GM10248 (cell line): ENCODE measurements at regions not wholly inside any gene's neighbourhood (a gene's known extent, or its start where the extent isn't known, plus 50 kb on each side); places are given as distances from the start of the nearest gene placed in this dataset.
A peak's percentile ranks its signal among the peaks of the same experiment; 100 is the strongest.

Experiments used
- CTCF ChIA-PET: fragments of 300-600 bp; sonication (Branson Sonifier 250); formaldehyde crosslinking; extraction: SDS; loops from one replicate; lab custom pipeline; 2021; ENCODE audit warnings: antibody characterized with exemption; lab: Yijun Ruan, JAX
- POLR2A ChIA-PET: fragments of 350-650 bp; sonication (Branson Sonifier 250); formaldehyde crosslinking; extraction: SDS; loops from one replicate; lab custom pipeline; 2020; ENCODE audit warnings: antibody characterized with exemption; lab: Yijun Ruan, JAX
- DNase-seq: peaks from one replicate; pipeline ENCODE4 v3.0.0; 2012; ENCODE audit errors: extremely low spot score
- TF ChIP-seq, protein P1 (sequence below): IDR thresholded peaks from 2 replicates; pipeline ENCODE4 v1.5.1; 2012; ENCODE audit warnings: mild to moderate bottlenecking, low read depth; ENCODE audit errors: extremely low read depth, missing control alignments, control extremely low read depth

DNA sequence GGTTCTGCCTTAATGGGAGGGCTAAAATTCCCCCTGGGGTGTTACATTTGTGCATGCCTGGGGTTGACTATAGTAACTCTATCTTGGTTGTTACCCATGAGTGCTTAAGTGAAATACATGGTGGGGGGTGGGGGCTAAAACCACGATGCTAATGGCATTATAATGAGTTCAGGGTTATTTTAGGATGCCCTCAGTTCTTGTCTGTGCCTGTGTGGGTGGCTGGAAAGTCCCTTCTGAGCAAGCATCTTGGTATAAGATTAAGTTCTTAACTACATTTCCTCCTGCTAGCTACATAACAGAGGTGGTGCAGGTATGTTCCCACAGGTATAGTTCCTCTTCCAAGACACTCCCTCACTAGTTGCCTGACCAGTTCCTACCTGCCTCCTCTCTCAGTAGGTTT, 822.3 kb downstream of the LRFN5 start:
- POLR2A ChIA-PET, result no interaction called here
- TF ChIP-seq, protein P1, sequence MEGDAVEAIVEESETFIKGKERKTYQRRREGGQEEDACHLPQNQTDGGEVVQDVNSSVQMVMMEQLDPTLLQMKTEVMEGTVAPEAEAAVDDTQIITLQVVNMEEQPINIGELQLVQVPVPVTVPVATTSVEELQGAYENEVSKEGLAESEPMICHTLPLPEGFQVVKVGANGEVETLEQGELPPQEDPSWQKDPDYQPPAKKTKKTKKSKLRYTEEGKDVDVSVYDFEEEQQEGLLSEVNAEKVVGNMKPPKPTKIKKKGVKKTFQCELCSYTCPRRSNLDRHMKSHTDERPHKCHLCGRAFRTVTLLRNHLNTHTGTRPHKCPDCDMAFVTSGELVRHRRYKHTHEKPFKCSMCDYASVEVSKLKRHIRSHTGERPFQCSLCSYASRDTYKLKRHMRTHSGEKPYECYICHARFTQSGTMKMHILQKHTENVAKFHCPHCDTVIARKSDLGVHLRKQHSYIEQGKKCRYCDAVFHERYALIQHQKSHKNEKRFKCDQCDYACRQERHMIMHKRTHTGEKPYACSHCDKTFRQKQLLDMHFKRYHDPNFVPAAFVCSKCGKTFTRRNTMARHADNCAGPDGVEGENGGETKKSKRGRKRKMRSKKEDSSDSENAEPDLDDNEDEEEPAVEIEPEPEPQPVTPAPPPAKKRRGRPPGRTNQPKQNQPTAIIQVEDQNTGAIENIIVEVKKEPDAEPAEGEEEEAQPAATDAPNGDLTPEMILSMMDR, result no peak
- CTCF ChIA-PET, result no interaction called here
- peak; percentile 5 for DNase-seq

DNA sequence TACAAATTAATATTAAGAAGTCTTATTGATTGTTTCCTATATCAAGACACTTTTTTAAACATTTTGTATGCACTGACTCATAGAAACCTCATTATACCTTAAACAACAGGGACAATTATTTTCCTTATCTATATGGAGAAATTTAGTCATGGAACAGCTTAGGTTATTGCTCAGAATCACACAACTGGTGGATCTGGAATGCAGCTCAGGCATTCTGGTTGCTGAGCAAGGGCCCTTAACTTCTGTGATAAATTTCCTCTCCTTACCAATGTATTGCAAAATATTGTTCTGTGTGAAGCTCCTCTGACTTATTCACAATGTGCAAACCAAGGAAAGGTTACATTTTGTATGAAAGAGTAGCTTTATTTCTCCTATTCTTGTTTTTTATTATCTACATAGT, 817.8 kb downstream of the LRFN5 start:
- ChIA-PET POLR2A (no interaction called here), CTCF (no interaction called here)
- TF ChIP-seq, protein P1, result no peak
- no peak for DNase-seq

DNA sequence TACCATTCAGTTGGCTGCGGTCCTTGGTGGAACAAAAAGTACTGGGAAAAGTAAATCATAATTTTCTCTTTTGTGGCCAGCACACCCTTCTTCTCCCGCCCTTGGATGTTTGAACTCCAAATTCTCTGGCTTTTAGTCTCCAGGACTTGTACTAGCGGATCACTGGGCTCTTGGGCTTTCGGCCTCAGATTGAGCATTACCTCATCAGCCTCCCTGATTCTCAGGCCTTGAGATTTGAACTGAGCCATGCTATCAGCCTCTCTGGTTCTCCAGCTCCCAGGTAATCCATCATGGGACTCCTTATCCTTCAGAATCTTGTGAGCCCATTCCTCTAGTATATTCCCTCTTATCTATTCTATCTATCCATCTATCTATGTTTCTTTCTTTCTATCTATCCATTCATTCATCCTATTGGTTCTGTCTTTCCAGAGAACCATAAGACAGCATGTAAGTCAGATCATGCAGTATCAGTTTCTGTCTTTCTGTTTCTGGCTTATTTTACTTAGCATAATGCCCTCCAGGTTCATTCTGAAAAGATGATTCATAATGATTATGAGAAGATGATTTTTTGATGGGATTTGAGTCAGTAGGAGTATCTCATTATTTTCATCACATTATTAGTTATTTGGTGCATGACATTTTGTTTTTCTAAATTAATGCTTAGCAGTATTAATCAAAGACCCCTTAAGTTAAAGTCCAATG, 814.9 kb downstream of the LRFN5 start:
- ChIA-PET POLR2A (no interaction called here), CTCF (no interaction called here)
- DNase-seq, result no peak
- TF ChIP-seq, protein P1, result no peak

DNA sequence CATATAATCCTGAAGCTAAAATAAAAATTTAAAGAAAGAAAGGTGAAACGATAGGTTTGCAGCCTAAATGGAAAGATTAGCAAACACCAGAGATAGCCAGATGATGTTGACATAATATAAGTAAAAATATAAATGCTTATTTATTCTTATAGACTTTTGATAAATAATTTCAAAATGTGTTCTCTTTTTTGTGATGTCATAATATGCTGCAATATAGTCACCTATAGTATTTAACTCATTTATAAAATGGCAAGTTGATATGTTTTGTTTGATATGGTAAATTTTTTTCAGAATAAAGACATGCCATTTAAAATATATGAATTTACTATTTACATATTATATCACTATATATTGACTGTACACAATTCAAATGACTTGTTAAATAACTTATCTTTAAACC, 813.4 kb downstream of the LRFN5 start:
- POLR2A ChIA-PET, result no interaction called here
- TF ChIP-seq, protein P1, result no peak
- CTCF ChIA-PET, result no interaction called here
- DNase-seq, result no peak

DNA sequence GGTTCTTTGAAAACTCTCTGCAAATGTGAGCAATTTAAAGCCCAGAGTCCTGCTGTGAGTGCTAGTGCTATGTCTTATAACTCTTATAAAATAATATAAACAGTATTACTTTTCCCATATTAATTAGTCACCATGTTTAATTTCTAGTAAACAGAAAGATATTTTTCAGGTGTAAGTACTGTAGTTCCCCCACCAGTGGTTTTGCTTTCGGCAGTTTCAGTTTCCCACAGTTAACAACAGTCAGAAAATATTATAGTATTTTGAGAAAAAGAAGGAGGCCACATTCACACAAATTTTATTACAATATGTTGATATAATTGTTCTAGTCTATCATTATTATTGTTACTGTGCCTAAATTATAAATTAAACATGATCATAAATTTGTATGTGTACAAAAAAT, 800.5 kb downstream of the LRFN5 start:
- DNase-seq, result no peak
- CTCF ChIA-PET, result no interaction called here
- TF ChIP-seq, protein P1, result no peak
- POLR2A ChIA-PET, result no interaction called here

DNA sequence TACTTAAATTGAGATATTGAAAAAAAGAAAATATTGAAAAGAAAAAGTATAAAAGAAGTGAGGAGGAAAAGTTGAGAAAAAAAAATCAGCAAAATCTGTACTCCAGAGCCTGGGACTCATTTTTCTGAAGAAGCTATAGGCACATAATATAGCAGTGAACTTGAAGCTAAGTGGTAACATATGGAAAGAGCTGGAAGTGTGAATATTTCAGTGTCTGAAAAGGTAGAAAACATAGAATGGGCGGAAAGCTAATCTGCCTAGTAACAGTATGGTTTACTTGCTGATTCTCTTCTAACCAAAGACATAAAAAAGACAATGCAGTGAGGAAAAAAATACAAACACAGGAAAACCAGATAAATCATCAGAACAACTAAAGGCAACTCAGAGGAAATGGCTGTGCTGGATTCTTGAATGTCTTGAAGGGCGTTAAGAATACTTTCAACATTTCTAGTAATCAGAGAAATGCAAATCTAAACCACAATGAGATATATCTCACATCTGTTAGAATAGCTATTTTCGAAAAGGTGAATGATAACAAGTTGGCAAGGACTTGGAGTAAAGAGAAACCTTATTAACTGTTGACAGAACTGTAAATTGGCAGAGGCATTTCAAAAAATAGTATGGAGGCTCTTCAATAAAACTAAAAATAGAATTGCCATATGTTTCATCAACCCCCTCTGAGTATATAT, 784.6 kb downstream of the LRFN5 start:
- ChIA-PET POLR2A (no interaction called here), CTCF (interaction anchor here (1.1 to 1.3 kb wide), 2 partner anchors 11 to 17 kb away, joined by 3 to 4 read pairs; no protein-coding TSS in a partner anchor)
- TF ChIP-seq, protein P1, result no peak
- DNase-seq, result no peak
